ENCODE measurements at regions not wholly inside any gene's neighbourhood (a gene's known extent, or its start where the extent isn't known, plus 50 kb on each side); places are given as distances from the start of the nearest gene placed in this dataset.

- DNase-seq = no peak
These were observed 152.5 kb downstream of the FGF9 start for GRCh38 chr13:21823416-21823815.

- no peak for DNase-seq
These were observed 153.1 kb downstream of the FGF9 start for GRCh38 chr13:21823949-21824348.

GRCh38 chr13:21825186-21825585 lies 154.3 kb downstream of the FGF9 start:
- DNase-seq = no peak

GRCh38 chr13:21825801-21826200 lies 154.9 kb downstream of the FGF9 start:
- DNase-seq = no peak

GRCh38 chr13:21826214-21827015 lies 155.5 kb downstream of the FGF9 start:
- DNase-seq = no peak

GRCh38 chr13:21831654-21832324 lies 160.9 kb downstream of the FGF9 start:
- no peak for DNase-seq

GRCh38 chr13:21833921-21834320 lies 163.0 kb downstream of the FGF9 start:
- DNase-seq = no peak

GRCh38 chr13:21834521-21834920 lies 163.6 kb downstream of the FGF9 start:
- no peak for DNase-seq

- no peak for DNase-seq
These were observed 166.4 kb downstream of the FGF9 start for GRCh38 chr13:21837288-21837687.

- no peak for DNase-seq
These were observed 167.1 kb downstream of the FGF9 start for GRCh38 chr13:21837841-21838551.

- DNase-seq = no peak
These were observed 175.7 kb downstream of the FGF9 start for GRCh38 chr13:21846605-21847004.

GRCh38 chr13:21849323-21849722 lies 178.4 kb downstream of the FGF9 start:
- peak; percentile 40 to 56 for DNase-seq

- DNase-seq = no peak
These were observed 179.4 kb downstream of the FGF9 start for GRCh38 chr13:21850013-21851006.

GRCh38 chr13:21852043-21852442 lies 181.2 kb downstream of the FGF9 start:
- DNase-seq = no peak

- no peak for DNase-seq
These were observed 182.9 kb downstream of the FGF9 start for GRCh38 chr13:21853779-21854178.

GRCh38 chr13:21868823-21869222 lies 197.9 kb downstream of the FGF9 start:
- DNase-seq = no peak

- no peak for DNase-seq
These were observed 200.5 kb downstream of the FGF9 start for GRCh38 chr13:21871382-21871781.

GRCh38 chr13:21871919-21872318 lies 201.0 kb downstream of the FGF9 start:
- DNase-seq = no peak

GRCh38 chr13:21872795-21873194 lies 201.9 kb downstream of the FGF9 start:
- DNase-seq = no peak

- DNase-seq = no peak
These were observed 204.2 kb downstream of the FGF9 start for GRCh38 chr13:21875116-21875515.

- no peak for DNase-seq
These were observed 208.5 kb downstream of the FGF9 start for GRCh38 chr13:21879263-21879914.

- no peak for DNase-seq
These were observed 211.9 kb downstream of the FGF9 start for GRCh38 chr13:21882766-21883165.

Measured in Kasumi-1 (cell line).